ENCODE measurements at regions not wholly inside any gene's neighbourhood (a gene's known extent, or its start where the extent isn't known, plus 50 kb on each side); places are given as distances from the start of the nearest gene placed in this dataset.

GRCh38 chr14:37977481-37977880 lies 230.2 kb upstream of the SSTR1 start:
- no peak overlapping the region for H3K9ac ChIP-seq (ENCODE audit: insufficient read depth, low read length, poor library complexity, severe bottlenecking)
- TF ChIP-seq, protein P1, sequence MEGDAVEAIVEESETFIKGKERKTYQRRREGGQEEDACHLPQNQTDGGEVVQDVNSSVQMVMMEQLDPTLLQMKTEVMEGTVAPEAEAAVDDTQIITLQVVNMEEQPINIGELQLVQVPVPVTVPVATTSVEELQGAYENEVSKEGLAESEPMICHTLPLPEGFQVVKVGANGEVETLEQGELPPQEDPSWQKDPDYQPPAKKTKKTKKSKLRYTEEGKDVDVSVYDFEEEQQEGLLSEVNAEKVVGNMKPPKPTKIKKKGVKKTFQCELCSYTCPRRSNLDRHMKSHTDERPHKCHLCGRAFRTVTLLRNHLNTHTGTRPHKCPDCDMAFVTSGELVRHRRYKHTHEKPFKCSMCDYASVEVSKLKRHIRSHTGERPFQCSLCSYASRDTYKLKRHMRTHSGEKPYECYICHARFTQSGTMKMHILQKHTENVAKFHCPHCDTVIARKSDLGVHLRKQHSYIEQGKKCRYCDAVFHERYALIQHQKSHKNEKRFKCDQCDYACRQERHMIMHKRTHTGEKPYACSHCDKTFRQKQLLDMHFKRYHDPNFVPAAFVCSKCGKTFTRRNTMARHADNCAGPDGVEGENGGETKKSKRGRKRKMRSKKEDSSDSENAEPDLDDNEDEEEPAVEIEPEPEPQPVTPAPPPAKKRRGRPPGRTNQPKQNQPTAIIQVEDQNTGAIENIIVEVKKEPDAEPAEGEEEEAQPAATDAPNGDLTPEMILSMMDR (IDR thresholded peaks at IDR 0.05): no peak
- no peaks in the 10 kb centered on the region for H4K20me1 ChIP-seq (ENCODE audit: insufficient read depth, low read length)
- H3K36me3 ChIP-seq (replicated peaks in 1 of 2; ENCODE audit: control insufficient read depth in 1 of 2, insufficient read depth in 2 of 2, low read length in 2 of 2): no peaks in the 10 kb centered on the region
- Mint-ChIP-seq H3K36me3 (no peaks in the 10 kb centered on the region), H3K9me3 (peaks cover 6 to 17% (median 12%) of the 10 kb centered on the region in 7 donors), H3K4me1 (no peaks in the 10 kb centered on the region), H3K27ac (no peak overlapping the region), H3K4me3 (no peak overlapping the region), H3K27me3 (ENCODE audit: low read depth in 3 of 3) (peaks cover 0 to 1% (median 0%) of the 10 kb centered on the region in 3 donors)
- peaks cover 7 to 17% of the 10 kb centered on the region in 2 donors for H3K9me3 ChIP-seq (replicated peaks in 1 of 2; ENCODE audit: control insufficient read depth in 1 of 2, insufficient read depth in 1 of 2, low read length in 2 of 2)
- intact Hi-C loops (cut with micrococcal nuclease): no loop called here
- no peak overlapping the region for H3K4me2 ChIP-seq (replicated peaks; ENCODE audit: extremely low read depth, low read length, poor library complexity, severe bottlenecking)
- H2AFZ ChIP-seq (ENCODE audit: insufficient read depth, low read depth, low read length, poor library complexity, severe bottlenecking): no peak overlapping the region
- no peaks in the 10 kb centered on the region for H3K79me2 ChIP-seq (ENCODE audit: insufficient read depth, low read length)
- no peak overlapping the region for H3K4me3 ChIP-seq (replicated peaks in 1 of 3; ENCODE audit: low read depth in 2 of 3, low read length in 3 of 3)
- no peaks in the 10 kb centered on the region for H3K4me1 ChIP-seq (ENCODE audit: control insufficient read depth in 1 of 2, insufficient read depth in 2 of 2, low read length in 2 of 2)
- no peaks in the 10 kb centered on the region for H3K27me3 ChIP-seq (ENCODE audit: control insufficient read depth in 2 of 2, insufficient read depth in 2 of 2, low read length in 2 of 2)
- DNase-seq: no peak
- H3K27ac ChIP-seq (ENCODE audit: low read depth in 1 of 2, low read length in 2 of 2): no peak overlapping the region

DNA sequence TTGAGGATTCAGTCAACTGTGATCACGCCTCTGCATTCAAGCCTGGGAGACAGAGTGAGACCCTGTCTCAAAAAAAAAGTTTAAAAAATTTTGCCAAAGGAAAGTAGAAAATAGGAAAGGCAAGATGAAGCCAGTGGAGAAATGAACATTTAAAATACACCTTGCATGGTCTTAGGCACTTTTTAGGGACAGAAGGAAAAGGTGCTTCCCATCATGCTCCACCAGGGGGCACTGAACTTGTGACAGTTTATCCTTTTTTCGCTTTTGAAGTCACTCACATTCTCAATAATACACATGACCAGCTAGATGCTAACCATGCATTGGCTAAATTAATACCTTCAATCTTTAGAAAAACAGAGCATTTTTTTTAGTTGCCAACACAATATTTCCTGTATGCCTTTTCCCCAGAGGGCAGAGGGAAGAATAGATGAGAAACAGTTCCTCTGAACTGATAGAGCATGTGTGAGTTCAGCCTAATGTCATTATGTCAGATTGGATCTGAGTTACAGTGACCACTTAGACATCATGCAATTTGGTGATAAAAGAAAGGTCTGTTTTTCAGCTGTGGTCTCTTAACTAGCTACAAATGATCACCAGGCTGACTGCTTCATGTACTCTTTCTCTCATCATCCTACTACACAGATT lies 221.8 kb upstream of the SSTR1 start:
- no peaks in the 10 kb centered on the region for H3K79me2 ChIP-seq (ENCODE audit: insufficient read depth, low read length)
- DNase-seq: peak in 2 of 3 donors; percentile 5 to 6

More for the DNA sequence above, 221.8 kb upstream of the SSTR1 start:
- no peaks in the 10 kb centered on the region for H4K20me1 ChIP-seq (ENCODE audit: insufficient read depth, low read length)
- H3K27me3 ChIP-seq (ENCODE audit: control insufficient read depth in 2 of 2, insufficient read depth in 2 of 2, low read length in 2 of 2): no peaks in the 10 kb centered on the region
- H3K9me3 ChIP-seq (replicated peaks in 1 of 2; ENCODE audit: control insufficient read depth in 1 of 2, insufficient read depth in 1 of 2, low read length in 2 of 2): peaks cover 7 to 11% of the 10 kb centered on the region in 2 donors
- H3K4me2 ChIP-seq (replicated peaks; ENCODE audit: extremely low read depth, low read length, poor library complexity, severe bottlenecking): no peak overlapping the region
- Mint-ChIP-seq H3K27me3 (ENCODE audit: low read depth in 3 of 3) (peaks cover 0 to 2% (median 0%) of the 10 kb centered on the region in 3 donors), H3K4me3 (no peak overlapping the region), H3K27ac (no peak overlapping the region), H3K36me3 (no peaks in the 10 kb centered on the region), H3K4me1 (no peaks in the 10 kb centered on the region), H3K9me3 (peaks cover 3 to 9% (median 6%) of the 10 kb centered on the region in 7 donors)
- H3K27ac ChIP-seq (ENCODE audit: low read depth in 1 of 2, low read length in 2 of 2): no peak overlapping the region
- no peaks in the 10 kb centered on the region for H3K36me3 ChIP-seq (replicated peaks in 1 of 2; ENCODE audit: control insufficient read depth in 1 of 2, insufficient read depth in 2 of 2, low read length in 2 of 2)
- TF ChIP-seq, protein P1 (IDR thresholded peaks at IDR 0.05): peak; percentile 84
- no peak overlapping the region for H3K4me3 ChIP-seq (replicated peaks in 1 of 3; ENCODE audit: low read depth in 2 of 3, low read length in 3 of 3)
- no peak overlapping the region for H2AFZ ChIP-seq (ENCODE audit: insufficient read depth, low read depth, low read length, poor library complexity, severe bottlenecking)
- H3K9ac ChIP-seq (ENCODE audit: insufficient read depth, low read length, poor library complexity, severe bottlenecking): no peak overlapping the region
- H3K4me1 ChIP-seq (ENCODE audit: control insufficient read depth in 1 of 2, insufficient read depth in 2 of 2, low read length in 2 of 2): no peaks in the 10 kb centered on the region
- intact Hi-C loops (cut with micrococcal nuclease): no loop called here
- no CpG with 5 or more reads among the region's 2 CpGs for WGBS (ENCODE audit: insufficient coverage)

All from CD14-positive monocyte (primary cell).